ENCODE measurements at regions not wholly inside any gene's neighbourhood (a gene's known extent, or its start where the extent isn't known, plus 50 kb on each side); places are given as distances from the start of the nearest gene placed in this dataset.

- TF ChIP-seq USF1 (IDR thresholded peaks at IDR 0.05): no peak
- no peak for TF ChIP-seq TAF1 (IDR thresholded peaks at IDR 0.05; ENCODE audit: low read depth)
Observed at GRCh38 chr14:97413022-97413539, 615.9 kb downstream of the VRK1 start.
